ENCODE measurements at regions not wholly inside any gene's neighbourhood (a gene's known extent, or its start where the extent isn't known, plus 50 kb on each side); places are given as distances from the start of the nearest gene placed in this dataset.

DNA sequence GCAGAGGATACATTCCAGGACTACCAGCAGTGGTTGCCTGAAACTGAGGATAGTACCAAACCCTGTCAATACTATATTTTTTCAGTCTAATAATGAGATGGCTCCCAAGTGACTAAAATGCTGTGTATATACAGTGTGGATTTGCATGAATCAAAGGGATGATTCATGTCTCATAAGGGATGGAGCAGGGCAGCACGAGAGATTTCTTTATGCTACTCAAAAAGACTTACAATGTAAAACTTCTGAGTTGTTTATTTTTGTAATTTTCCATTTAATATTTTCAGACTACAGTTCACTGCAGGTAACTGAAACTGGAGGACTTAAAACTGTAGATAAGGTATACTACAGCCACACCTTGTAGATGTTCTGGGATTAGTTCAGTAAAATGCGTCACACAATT lies 674.7 kb upstream of the SALL1 start:
- TF ChIP-seq EZH2 (IDR thresholded peaks at IDR 0.05) (no peak), POLR2AphosphoS5 (IDR thresholded peaks at IDR 0.05; ENCODE audit: borderline replicate concordance, low read depth, low read length) (no peak)

Measured in SK-N-MC (cell line).